ENCODE measurements at regions not wholly inside any gene's neighbourhood (a gene's known extent, or its start where the extent isn't known, plus 50 kb on each side); places are given as distances from the start of the nearest gene placed in this dataset.

DNA sequence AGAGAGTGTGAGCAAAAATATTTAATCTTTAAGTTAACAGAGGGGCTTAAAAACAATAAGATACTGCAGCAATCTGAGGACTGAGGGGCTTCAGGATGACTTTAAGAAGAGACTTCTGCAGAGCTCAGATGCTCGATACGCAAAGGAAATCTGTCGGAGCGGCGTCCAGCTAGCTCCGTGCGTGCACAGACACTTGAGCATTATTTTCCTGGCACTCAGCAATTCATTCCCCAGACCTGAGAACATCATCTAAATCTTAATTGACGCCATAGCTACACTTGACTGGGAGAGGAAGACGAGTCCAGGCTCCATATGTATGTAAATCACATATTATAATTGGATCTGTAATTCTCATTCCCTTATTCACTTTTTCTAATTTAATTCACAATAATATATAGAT lies 228.2 kb downstream of the SOD2 start:
- TF ChIP-seq, protein P1, sequence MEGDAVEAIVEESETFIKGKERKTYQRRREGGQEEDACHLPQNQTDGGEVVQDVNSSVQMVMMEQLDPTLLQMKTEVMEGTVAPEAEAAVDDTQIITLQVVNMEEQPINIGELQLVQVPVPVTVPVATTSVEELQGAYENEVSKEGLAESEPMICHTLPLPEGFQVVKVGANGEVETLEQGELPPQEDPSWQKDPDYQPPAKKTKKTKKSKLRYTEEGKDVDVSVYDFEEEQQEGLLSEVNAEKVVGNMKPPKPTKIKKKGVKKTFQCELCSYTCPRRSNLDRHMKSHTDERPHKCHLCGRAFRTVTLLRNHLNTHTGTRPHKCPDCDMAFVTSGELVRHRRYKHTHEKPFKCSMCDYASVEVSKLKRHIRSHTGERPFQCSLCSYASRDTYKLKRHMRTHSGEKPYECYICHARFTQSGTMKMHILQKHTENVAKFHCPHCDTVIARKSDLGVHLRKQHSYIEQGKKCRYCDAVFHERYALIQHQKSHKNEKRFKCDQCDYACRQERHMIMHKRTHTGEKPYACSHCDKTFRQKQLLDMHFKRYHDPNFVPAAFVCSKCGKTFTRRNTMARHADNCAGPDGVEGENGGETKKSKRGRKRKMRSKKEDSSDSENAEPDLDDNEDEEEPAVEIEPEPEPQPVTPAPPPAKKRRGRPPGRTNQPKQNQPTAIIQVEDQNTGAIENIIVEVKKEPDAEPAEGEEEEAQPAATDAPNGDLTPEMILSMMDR (IDR thresholded peaks at IDR 0.05) = no peak

DNA sequence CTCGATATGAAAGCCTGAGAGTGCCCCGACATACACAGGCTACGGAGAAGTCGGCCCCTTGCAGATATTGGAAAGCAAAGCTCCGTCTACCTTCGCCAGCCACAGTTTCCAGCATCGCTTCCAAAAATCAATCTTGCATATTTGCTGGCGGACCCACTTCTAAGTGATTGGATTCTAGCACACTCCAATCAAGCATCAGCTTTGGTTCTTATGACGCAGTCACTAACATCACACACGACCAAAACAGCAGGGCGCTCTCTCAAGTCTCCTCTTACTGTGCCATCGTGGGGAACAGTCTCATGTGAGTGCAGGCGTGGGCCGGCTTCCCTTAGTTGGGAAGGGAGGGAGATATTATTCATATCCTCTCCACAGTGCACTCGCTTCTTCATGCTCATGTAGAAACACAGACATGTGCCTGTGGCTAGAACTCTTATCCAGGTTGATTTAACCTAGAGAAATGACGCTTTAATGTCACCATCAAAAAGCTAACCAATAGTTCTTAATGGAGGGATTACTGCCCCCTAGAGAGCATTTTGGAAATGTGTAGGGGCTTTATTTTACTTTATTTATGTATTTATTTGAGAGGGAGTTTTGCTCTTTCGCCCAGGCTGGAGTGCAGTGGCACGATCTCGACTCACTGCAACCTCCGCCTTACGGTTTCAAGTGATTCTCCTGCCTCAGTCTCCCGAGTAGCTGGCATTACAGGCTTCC lies 229.8 kb downstream of the SOD2 start:
- TF ChIP-seq, protein P1 (IDR thresholded peaks at IDR 0.05) = peak; percentile 31; the same call in 1 of the 2 replicates

DNA sequence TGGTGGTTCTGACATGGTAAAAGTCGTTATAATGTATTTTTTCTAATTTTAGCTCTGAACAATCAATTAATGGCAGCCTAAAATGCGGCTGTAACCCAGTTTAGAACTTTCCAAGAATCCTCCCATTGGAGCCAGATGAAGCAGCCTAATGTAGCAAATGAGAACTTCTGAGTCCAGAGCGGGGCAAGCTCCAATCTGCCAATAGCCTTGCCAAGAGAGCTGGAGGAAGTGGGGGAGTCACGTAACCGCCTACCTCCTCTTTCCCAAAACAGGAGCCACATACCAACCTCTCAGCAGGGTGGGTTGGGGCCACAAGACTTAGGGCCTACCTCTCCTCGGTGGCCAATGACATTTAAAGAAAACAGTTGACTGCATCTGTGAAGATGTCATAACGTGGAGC lies 230.6 kb downstream of the SOD2 start:
- TF ChIP-seq, protein P1 (IDR thresholded peaks at IDR 0.05) = no peak

DNA sequence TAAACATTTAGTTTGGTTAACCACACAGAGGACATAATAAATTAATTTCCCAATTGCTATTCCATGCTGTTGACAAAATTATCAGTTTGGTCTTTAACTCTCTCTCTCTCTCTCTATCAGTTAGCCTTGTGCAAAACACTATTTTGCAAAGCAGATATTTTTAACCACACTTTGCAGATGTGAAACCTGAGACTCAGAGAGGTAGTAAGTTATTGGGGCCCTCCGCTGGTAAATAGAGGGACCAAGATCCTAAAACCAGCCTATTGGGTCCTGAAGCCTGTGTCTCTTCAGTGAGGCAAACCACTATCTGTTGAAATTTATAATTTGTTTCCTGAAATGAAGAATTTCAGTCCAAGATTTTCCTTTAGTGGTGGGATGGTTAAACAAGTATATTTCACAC lies 231.0 kb downstream of the SOD2 start:
- TF ChIP-seq, protein P1 (IDR thresholded peaks at IDR 0.05) = no peak

DNA sequence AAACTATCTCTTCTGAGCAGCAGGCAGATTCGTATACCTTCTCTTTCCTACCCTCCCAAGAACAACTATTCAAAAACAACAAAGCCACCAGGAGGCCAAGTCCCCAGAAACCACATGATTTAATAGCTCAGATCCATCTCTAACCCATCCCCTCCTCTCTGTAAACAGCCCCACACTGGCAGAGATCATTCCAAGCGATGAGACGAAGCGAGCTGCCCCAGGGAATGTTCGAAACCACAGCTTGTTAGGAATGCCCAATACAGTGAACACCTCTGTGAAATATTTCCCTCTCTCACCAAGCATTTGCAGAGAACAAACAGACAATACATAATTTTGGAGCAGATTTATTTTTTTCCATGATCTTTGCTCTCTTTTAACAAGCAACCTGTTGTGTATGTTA lies 231.8 kb downstream of the SOD2 start:
- TF ChIP-seq, protein P1 (IDR thresholded peaks at IDR 0.05) = no peak

DNA sequence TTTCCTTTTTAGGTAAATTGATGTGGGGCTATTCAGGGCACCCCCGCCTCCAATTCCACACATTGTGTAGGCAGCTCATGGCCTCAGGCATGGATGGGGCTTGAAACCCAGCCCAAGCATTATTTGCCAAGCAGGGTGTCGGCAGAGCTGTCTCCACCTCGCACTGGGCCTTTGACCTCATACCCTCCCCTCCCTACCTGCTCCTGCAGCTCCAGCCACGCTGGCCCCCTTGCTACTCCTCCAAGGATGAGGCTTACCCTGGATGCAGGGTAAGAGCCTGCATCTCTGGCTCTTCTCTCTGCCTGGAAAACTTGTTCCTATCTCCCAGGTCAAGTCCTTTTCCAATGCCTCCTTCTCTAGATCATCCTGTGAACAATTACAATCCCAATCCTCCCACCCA lies 232.6 kb downstream of the SOD2 start:
- TF ChIP-seq, protein P1 (IDR thresholded peaks at IDR 0.05) = no peak

DNA sequence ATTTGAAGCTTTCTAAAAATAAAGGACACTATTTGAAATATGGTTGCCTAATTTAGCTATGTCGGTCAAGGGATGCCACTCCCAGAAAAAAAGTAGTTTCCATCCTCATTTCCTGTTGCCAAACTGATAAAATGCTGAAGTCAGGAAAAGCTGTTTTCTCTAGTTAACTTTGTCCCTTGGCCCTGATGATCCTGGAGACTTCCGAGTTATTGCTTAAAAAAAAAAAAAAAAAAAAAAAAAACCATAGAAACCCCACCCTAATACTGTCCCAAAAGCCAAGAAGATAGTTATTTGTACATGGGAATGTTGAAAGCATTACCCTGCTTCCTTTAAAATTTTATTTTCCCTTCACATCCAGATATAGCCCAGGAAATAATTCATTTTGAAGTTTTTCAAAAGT lies 236.7 kb downstream of the SOD2 start:
- TF ChIP-seq, protein P1 (IDR thresholded peaks at IDR 0.05) = no peak
